ENCODE measurements at regions not wholly inside any gene's neighbourhood (a gene's known extent, or its start where the extent isn't known, plus 50 kb on each side); places are given as distances from the start of the nearest gene placed in this dataset.

GRCh38 chrX:128287693-128288092 lies 235.5 kb upstream of the ACTRT1 start:
- in situ Hi-C loops (cut with HindIII; ENCODE audit: low pct_ligation_motif_present, low sequenced_read_pairs) = no loop called here
- Histone ChIP-seq H3K36me3 (replicated peaks) (no peaks in the 10 kb centered on the region), H3K4me3 (ENCODE audit: low read depth, low read length) (no peak overlapping the region), H3K27ac (no peak overlapping the region), H3K27me3 (replicated peaks) (no peaks in the 10 kb centered on the region)
- TF ChIP-seq CTCF (IDR thresholded peaks at IDR 0.05; ENCODE audit: low read depth, low read length, missing control alignments) = no peak
- DNase-seq = no peak

- Histone ChIP-seq H3K36me3 (replicated peaks) (no peaks in the 10 kb centered on the region), H3K4me3 (ENCODE audit: low read depth, low read length) (no peak overlapping the region), H3K27ac (no peak overlapping the region), H3K27me3 (replicated peaks) (no peaks in the 10 kb centered on the region)
- TF ChIP-seq CTCF (IDR thresholded peaks at IDR 0.05; ENCODE audit: low read depth, low read length, missing control alignments) = no peak
- no peak for DNase-seq
- in situ Hi-C loops (cut with HindIII; ENCODE audit: low pct_ligation_motif_present, low sequenced_read_pairs) = no loop called here
Measured at GRCh38 chrX:128250621-128251020, 198.4 kb upstream of the ACTRT1 start.

- no peaks in the 10 kb centered on the region for H3K27me3 ChIP-seq (replicated peaks)
- no peak overlapping the region for H3K4me3 ChIP-seq (ENCODE audit: low read depth, low read length)
- DNase-seq = no peak
- in situ Hi-C loops (cut with HindIII; ENCODE audit: low pct_ligation_motif_present, low sequenced_read_pairs) = no loop called here
- no peaks in the 10 kb centered on the region for H3K36me3 ChIP-seq (replicated peaks)
- no peak for TF ChIP-seq CTCF (IDR thresholded peaks at IDR 0.05; ENCODE audit: low read depth, low read length, missing control alignments)
- H3K27ac ChIP-seq = no peak overlapping the region
Measured at GRCh38 chrX:128216364-128216763, 164.2 kb upstream of the ACTRT1 start.

GRCh38 chrX:128165884-128166408 lies 113.7 kb upstream of the ACTRT1 start:
- in situ Hi-C loops (cut with HindIII; ENCODE audit: low pct_ligation_motif_present, low sequenced_read_pairs) = no loop called here
- no peak overlapping the region for H3K4me3 ChIP-seq (ENCODE audit: low read depth, low read length)
- no peaks in the 10 kb centered on the region for H3K36me3 ChIP-seq (replicated peaks)

GRCh38 chrX:128156204-128156603 lies 104.0 kb upstream of the ACTRT1 start:
- no peak for TF ChIP-seq CTCF (IDR thresholded peaks at IDR 0.05; ENCODE audit: low read depth, low read length, missing control alignments)
- in situ Hi-C loops (cut with HindIII; ENCODE audit: low pct_ligation_motif_present, low sequenced_read_pairs) = no loop called here
- Histone ChIP-seq H3K27me3 (replicated peaks) (no peaks in the 10 kb centered on the region), H3K4me3 (ENCODE audit: low read depth, low read length) (no peak overlapping the region), H3K36me3 (replicated peaks) (no peaks in the 10 kb centered on the region), H3K27ac (no peak overlapping the region)
- no peak for DNase-seq

More at GRCh38 chrX:128165884-128166408, 113.7 kb upstream of the ACTRT1 start:
- TF ChIP-seq CTCF (IDR thresholded peaks at IDR 0.05; ENCODE audit: low read depth, low read length, missing control alignments) = no peak
- Histone ChIP-seq H3K27ac (no peak overlapping the region), H3K27me3 (replicated peaks) (no peaks in the 10 kb centered on the region)
- no peak for DNase-seq

GRCh38 chrX:128142745-128143144 lies 90.5 kb upstream of the ACTRT1 start:
- no peak for DNase-seq
- in situ Hi-C loops (cut with HindIII; ENCODE audit: low pct_ligation_motif_present, low sequenced_read_pairs) = no loop called here
- no peaks in the 10 kb centered on the region for H3K36me3 ChIP-seq (replicated peaks)
- no peak overlapping the region for H3K4me3 ChIP-seq (ENCODE audit: low read depth, low read length)
- TF ChIP-seq CTCF (IDR thresholded peaks at IDR 0.05; ENCODE audit: low read depth, low read length, missing control alignments) = no peak
- no peak overlapping the region for H3K27ac ChIP-seq
- no peaks in the 10 kb centered on the region for H3K27me3 ChIP-seq (replicated peaks)
